Astrocyte (in vitro differentiated cells and primary cell): ENCODE measurements at regions not wholly inside any gene's neighbourhood (a gene's known extent, or its start where the extent isn't known, plus 50 kb on each side); places are given as distances from the start of the nearest gene placed in this dataset.
"Not testable (repeated sequence)": the region's sequence is repeated elsewhere in the genome, so short reads cannot be mapped to it uniquely, and the experiment has no call there.

Experiments
- DNase-seq: peaks from one replicate; pipeline ENCODE4 v3.0.0-alpha.2; 2010; ENCODE audit warnings: low read depth
- FAIRE-seq: peaks from 2 replicates; lab custom pipeline; 2011; peaks lifted over from hg19 to GRCh38; lab: Jason Lieb, UNC
- H2AFZ ChIP-seq: 2 replicates; pipeline ENCODE4 v1.6.0; 2012; ENCODE audit warnings: low read depth, low read length, inconsistent platforms
- H3K27ac ChIP-seq: 2 replicates; pipeline ENCODE4 v1.5.1; 2011; ENCODE audit warnings: low read depth, low read length, inconsistent platforms
- H3K27me3 ChIP-seq: 2 replicates; pipeline ENCODE4 v1.6.0; 2011; ENCODE audit warnings: low read length, inconsistent platforms; ENCODE audit not compliant: insufficient read depth
- H3K36me3 ChIP-seq: 2 replicates; pipeline ENCODE4 v1.5.1; 2011; ENCODE audit warnings: low read length, inconsistent platforms; ENCODE audit not compliant: insufficient read depth
- H3K4me1 ChIP-seq: 2 replicates; pipeline ENCODE4 v1.5.1; 2011; ENCODE audit warnings: low read length, inconsistent platforms; ENCODE audit not compliant: insufficient read depth
- H3K4me2 ChIP-seq: 2 replicates; pipeline ENCODE4 v1.6.0; 2012; ENCODE audit warnings: low read length, inconsistent platforms
- H3K4me3 ChIP-seq: 2 replicates; pipeline ENCODE4 v1.5.1; 2011; ENCODE audit warnings: low read depth, mild to moderate bottlenecking, low read length, inconsistent platforms; ENCODE audit not compliant: insufficient read depth
- H3K79me2 ChIP-seq: 2 replicates; pipeline ENCODE4 v1.6.0; 2012; ENCODE audit warnings: mild to moderate bottlenecking, low read length, inconsistent platforms; ENCODE audit not compliant: insufficient read depth
- H3K9ac ChIP-seq: 2 replicates; pipeline ENCODE4 v1.6.0; 2012; ENCODE audit warnings: mild to moderate bottlenecking, low read length, inconsistent platforms
- H3K9me3 ChIP-seq: 2 replicates; pipeline ENCODE4 v1.5.1; 2012; ENCODE audit warnings: low read depth, mild to moderate bottlenecking, low read length, inconsistent platforms; ENCODE audit not compliant: insufficient read depth
- H4K20me1 ChIP-seq: 2 replicates; pipeline ENCODE4 v1.6.0; 2012; ENCODE audit warnings: low read length, inconsistent platforms; ENCODE audit not compliant: insufficient read depth
- H3K27ac Mint-ChIP-seq: one replicate; pipeline ENCODE4 v1.8.0; 2021; ENCODE audit warnings: mild to moderate bottlenecking, mixed read lengths; ENCODE audit not compliant: unreplicated experiment
- H3K27me3 Mint-ChIP-seq: one replicate; pipeline ENCODE4 v1.8.0; 2021; ENCODE audit warnings: low read depth, mixed read lengths; ENCODE audit not compliant: unreplicated experiment
- H3K36me3 Mint-ChIP-seq: one replicate; pipeline ENCODE4 v1.8.0; 2021; ENCODE audit warnings: low read depth, mixed read lengths; ENCODE audit not compliant: unreplicated experiment
- H3K4me1 Mint-ChIP-seq: one replicate; pipeline ENCODE4 v1.8.0; 2021; ENCODE audit warnings: low read depth, mixed read lengths; ENCODE audit not compliant: unreplicated experiment
- H3K4me3 Mint-ChIP-seq: one replicate; pipeline ENCODE4 v1.8.0; 2021; ENCODE audit warnings: mild to moderate bottlenecking, moderate library complexity, mixed read lengths; ENCODE audit not compliant: unreplicated experiment
- H3K9me3 Mint-ChIP-seq: one replicate; pipeline ENCODE4 v1.8.0; 2021; ENCODE audit warnings: mild to moderate bottlenecking, mixed read lengths; ENCODE audit not compliant: unreplicated experiment
- CTCF ChIP-seq: IDR thresholded peaks from 2 replicates; pipeline ENCODE4 v1.5.1; 2011; ENCODE audit warnings: low read depth, mild to moderate bottlenecking, inconsistent platforms, low read length, moderate library complexity; ENCODE audit not compliant: insufficient read depth
- EZH2 ChIP-seq: IDR thresholded peaks from 2 replicates; pipeline ENCODE4 v1.6.1; 2012; ENCODE audit warnings: mild to moderate bottlenecking, low read length, inconsistent platforms; ENCODE audit not compliant: insufficient read depth

- no peaks in the 10 kb centered on the region for H3K27me3 Mint-ChIP-seq
- Histone ChIP-seq H2AFZ (no peak overlapping the region), H3K4me3 (no peak overlapping the region), H3K9me3 (no peaks in the 10 kb centered on the region), H3K4me2 (no peak overlapping the region), H3K27me3 (no peaks in the 10 kb centered on the region), H3K79me2 (no peaks in the 10 kb centered on the region), H3K36me3 (no peaks in the 10 kb centered on the region), H4K20me1 (no peaks in the 10 kb centered on the region), H3K27ac (no peak overlapping the region), H3K4me1 (no peaks in the 10 kb centered on the region), H3K9ac (no peak overlapping the region)
- H3K4me1 Mint-ChIP-seq: no peaks in the 10 kb centered on the region
- FAIRE-seq: no peak
- TF ChIP-seq CTCF: no peak
- TF ChIP-seq EZH2: no peak
- no peak for DNase-seq
- no peaks in the 10 kb centered on the region for H3K36me3 Mint-ChIP-seq
- no peak overlapping the region for H3K27ac Mint-ChIP-seq
- no peaks in the 10 kb centered on the region for H3K9me3 Mint-ChIP-seq
- H3K4me3 Mint-ChIP-seq: no peak overlapping the region
Measured at GRCh38 chr3:74387111-74387735, 227.2 kb downstream of the CNTN3 start.

- H3K27me3 Mint-ChIP-seq: no peaks in the 10 kb centered on the region
- H3K9me3 ChIP-seq: no peaks in the 10 kb centered on the region
- no peak overlapping the region for H3K4me3 Mint-ChIP-seq
- no peak overlapping the region for H3K27ac ChIP-seq
- H4K20me1 ChIP-seq: no peaks in the 10 kb centered on the region
- FAIRE-seq: no peak
- H3K79me2 ChIP-seq: no peaks in the 10 kb centered on the region
- no peaks in the 10 kb centered on the region for H3K27me3 ChIP-seq
- H3K9ac ChIP-seq: no peak overlapping the region
- H3K36me3 Mint-ChIP-seq: no peaks in the 10 kb centered on the region
- no peak for TF ChIP-seq CTCF
- no peak for TF ChIP-seq EZH2
- H3K4me1 Mint-ChIP-seq: no peaks in the 10 kb centered on the region
- no peak for DNase-seq
- no peaks in the 10 kb centered on the region for H3K36me3 ChIP-seq
- H3K4me1 ChIP-seq: no peaks in the 10 kb centered on the region
- H2AFZ ChIP-seq: no peak overlapping the region
- H3K4me2 ChIP-seq: no peak overlapping the region
- H3K4me3 ChIP-seq: no peak overlapping the region
- no peaks in the 10 kb centered on the region for H3K9me3 Mint-ChIP-seq
- no peak overlapping the region for H3K27ac Mint-ChIP-seq
Measured at GRCh38 chr3:74384159-74384558, 230.3 kb downstream of the CNTN3 start.

GRCh38 chr3:74377669-74378068 lies 236.8 kb downstream of the CNTN3 start:
- DNase-seq (no peak), FAIRE-seq (no peak)
- H3K4me1 Mint-ChIP-seq: no peaks in the 10 kb centered on the region
- Histone ChIP-seq H3K9ac (no peak overlapping the region), H3K79me2 (no peaks in the 10 kb centered on the region), H3K4me3 (no peak overlapping the region), H3K36me3 (no peaks in the 10 kb centered on the region), H2AFZ (no peak overlapping the region), H3K4me2 (no peak overlapping the region), H3K27ac (no peak overlapping the region), H3K4me1 (no peaks in the 10 kb centered on the region), H3K27me3 (no peaks in the 10 kb centered on the region), H3K9me3 (no peaks in the 10 kb centered on the region), H4K20me1 (no peaks in the 10 kb centered on the region)
- H3K27me3 Mint-ChIP-seq: no peaks in the 10 kb centered on the region
- no peaks in the 10 kb centered on the region for H3K36me3 Mint-ChIP-seq
- no peak overlapping the region for H3K27ac Mint-ChIP-seq
- no peak for TF ChIP-seq CTCF
- no peak overlapping the region for H3K4me3 Mint-ChIP-seq
- H3K9me3 Mint-ChIP-seq: no peaks in the 10 kb centered on the region

GRCh38 chr3:74376323-74376722 lies 238.1 kb downstream of the CNTN3 start:
- not testable (repeated sequence) for H3K9me3 ChIP-seq, H3K27ac Mint-ChIP-seq, H3K4me2 ChIP-seq, H3K79me2 ChIP-seq, H3K4me1 Mint-ChIP-seq, H3K4me3 ChIP-seq, H3K4me3 Mint-ChIP-seq, H3K27me3 ChIP-seq, H3K9me3 Mint-ChIP-seq, H2AFZ ChIP-seq, FAIRE-seq, H3K4me1 ChIP-seq, DNase-seq, H3K27ac ChIP-seq, H4K20me1 ChIP-seq, H3K27me3 Mint-ChIP-seq, H3K36me3 ChIP-seq, H3K9ac ChIP-seq, H3K36me3 Mint-ChIP-seq
